HG03139 (cell line): ENCODE measurements at regions not wholly inside any gene's neighbourhood (a gene's known extent, or its start where the extent isn't known, plus 50 kb on each side); places are given as distances from the start of the nearest gene placed in this dataset.

Experiments
- ATAC-seq: cut with Tn5 transposase; IDR thresholded peaks from one replicate; pipeline ENCODE4 v1.9.1; 2021; ENCODE audit not compliant: unreplicated experiment

GRCh38 chr16:85289760-85290625 lies 177.7 kb upstream of the CIBAR2 start:
- ATAC-seq: no peak

GRCh38 chr16:85290626-85291301 lies 178.5 kb upstream of the CIBAR2 start:
- no peak for ATAC-seq

GRCh38 chr16:85291302-85292148 lies 179.3 kb upstream of the CIBAR2 start:
- no peak for ATAC-seq

DNA sequence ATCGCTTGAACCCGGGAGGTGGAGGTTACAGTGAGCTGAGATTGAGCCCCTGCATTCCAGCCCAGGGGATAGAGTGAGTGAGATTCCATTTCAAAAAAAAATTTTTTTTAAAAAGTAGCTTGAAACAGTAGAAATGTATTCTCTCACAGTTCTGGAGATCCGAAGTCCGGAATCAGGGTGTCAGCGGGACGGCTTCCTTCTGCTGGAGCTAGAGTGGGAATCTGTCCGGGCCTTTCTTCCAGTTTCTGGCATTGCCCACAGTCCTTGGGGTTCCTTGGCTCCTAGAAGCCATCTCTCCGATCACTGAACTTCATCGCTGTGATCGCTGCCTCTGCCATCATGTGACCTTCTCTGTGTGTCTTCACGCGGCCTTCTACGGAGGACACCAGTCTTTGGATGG lies 181.2 kb upstream of the CIBAR2 start:
- ATAC-seq: no peak

DNA sequence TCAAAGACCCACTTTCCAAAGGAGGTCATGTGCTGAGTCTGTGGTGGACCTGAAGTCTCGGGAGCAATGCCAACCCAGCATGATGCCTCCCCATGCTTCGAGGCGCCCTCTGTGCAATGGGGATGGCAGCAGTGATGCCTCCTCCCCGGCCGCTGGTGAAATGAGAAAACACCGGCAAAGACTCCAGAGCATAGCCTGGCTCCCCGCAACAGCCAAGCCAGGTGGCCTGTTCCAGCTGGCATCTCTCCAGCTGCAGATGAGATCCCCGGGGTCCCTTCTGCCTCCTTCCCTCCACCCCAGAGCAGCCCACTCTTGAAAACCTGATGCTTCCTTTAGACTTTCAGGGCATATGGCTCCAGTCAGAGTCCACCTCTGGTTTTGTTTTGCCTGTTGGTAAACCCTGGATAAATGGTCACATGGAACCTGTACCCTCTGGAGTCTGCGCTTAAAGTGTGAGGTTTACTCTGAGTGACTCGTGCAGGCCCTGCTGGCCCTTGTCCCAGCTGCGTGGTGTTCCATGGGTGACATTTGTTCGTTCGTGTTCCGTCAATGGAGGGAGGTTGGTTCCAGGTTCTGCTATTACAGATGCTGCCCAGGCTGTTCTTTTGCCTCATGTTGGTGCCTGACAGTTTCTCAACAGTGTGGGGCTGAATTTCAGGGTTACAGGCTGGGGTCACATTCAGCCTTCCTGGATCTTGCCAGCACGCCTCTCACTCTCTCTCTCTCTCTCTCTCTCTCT lies 181.8 kb upstream of the CIBAR2 start:
- no peak for ATAC-seq

- ATAC-seq: no peak
Measured at GRCh38 chr16:85294810-85295508, 182.7 kb upstream of the CIBAR2 start.

DNA sequence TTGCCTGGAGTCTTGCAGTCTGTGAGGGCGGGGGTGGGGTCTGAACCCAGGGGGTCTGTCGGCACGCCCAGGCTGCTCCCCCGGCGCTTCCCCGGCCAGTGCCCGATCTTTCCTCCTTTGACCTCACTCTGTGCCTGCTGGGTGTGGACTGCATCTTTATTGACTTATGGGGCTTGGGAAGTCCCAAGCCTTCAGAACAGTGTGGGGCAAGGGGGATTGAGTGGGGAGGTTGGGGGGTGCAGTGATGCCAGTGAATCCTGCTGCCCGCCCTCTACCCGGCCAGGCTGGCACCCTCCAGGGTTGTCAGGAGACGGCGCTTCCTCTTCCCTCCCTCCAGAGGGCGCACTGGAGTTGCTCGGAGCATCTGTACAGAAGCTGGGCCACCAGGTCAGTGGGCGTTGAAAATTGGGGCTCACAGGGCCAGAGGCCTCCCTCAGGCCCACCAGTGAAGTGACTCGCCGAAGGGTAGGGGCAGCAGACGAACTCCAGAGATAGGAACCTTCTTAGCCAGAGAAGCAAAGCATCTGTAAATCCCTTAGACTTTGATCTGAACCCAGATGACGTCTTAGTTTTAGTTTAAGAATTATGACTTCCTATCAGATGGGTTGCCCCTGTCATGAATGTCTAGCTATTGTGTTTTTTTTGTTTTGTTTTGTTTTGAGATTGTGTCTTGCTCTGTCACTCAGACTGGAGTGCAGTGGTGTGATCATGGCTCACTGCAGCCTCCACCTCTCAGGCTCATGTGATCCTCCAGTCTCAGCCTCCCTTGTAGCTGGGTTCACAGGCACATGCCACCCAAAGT lies 184.8 kb upstream of the CIBAR2 start:
- no peak for ATAC-seq

GRCh38 chr16:85297881-85298280 lies 185.6 kb upstream of the CIBAR2 start:
- no peak for ATAC-seq

- ATAC-seq: no peak
Measured at GRCh38 chr16:85300406-85300968, 188.2 kb upstream of the CIBAR2 start.

- no peak for ATAC-seq
Measured at GRCh38 chr16:85301231-85301630, 189.0 kb upstream of the CIBAR2 start.

- ATAC-seq: no peak
Measured at GRCh38 chr16:85302018-85302847, 190.0 kb upstream of the CIBAR2 start.

- no peak for ATAC-seq
Measured at GRCh38 chr16:85302848-85303353, 190.6 kb upstream of the CIBAR2 start.

GRCh38 chr16:85303354-85303883 lies 191.1 kb upstream of the CIBAR2 start:
- no peak for ATAC-seq

- ATAC-seq: no peak
Measured at GRCh38 chr16:85304337-85304736, 192.1 kb upstream of the CIBAR2 start.

DNA sequence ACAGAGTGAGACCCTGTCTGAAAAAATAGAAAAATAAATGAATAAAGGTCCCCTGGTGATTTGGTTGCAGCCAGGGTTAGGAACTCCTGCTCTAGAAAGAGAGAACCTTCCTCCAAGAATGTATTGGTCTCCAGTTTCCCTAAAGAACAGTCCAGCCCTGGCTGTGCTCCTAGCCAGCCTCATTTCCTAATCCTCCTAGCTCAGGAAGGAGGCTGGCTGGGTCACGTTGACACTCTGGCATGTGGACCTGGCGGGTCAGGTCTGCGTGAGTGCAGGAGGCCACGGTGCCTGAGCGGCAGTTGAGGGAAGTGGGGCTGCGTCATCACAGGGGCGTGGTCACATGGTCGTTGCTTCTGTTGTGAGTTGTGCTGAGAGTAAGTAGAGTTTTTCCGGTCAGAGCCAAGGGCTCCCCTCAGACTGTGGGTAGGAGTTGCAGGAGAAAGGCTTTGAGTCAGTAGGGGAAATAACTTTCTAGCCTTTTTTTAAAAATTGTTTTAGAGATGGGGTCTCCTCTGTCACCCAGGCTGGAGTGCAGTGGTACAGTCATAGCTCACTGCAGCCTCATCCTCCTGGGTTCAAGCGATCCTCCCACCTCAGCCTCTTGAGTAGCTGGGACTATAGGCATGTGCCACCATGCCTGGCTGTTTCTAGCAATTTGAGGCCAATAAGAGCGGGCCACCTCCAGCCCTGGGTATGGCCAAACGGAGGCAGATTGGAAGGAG lies 194.0 kb upstream of the CIBAR2 start:
- ATAC-seq: no peak

- ATAC-seq: no peak
Measured at GRCh38 chr16:85306793-85307551, 194.7 kb upstream of the CIBAR2 start.
